Stimulated activated naive CD8-positive, alpha-beta T cell treated with anti-CD3 and anti-CD28 coated beads, Interleukin-15, amount 100 ng/mL, for 72 hours (primary cell): ENCODE measurements at regions not wholly inside any gene's neighbourhood (a gene's known extent, or its start where the extent isn't known, plus 50 kb on each side); places are given as distances from the start of the nearest gene placed in this dataset.

Source experiments
- ATAC-seq: fragments of 150-1000 bp; cut with Tn5 transposase; 2 replicates; pipeline ENCODE4 v1.10.0; 2021; ENCODE audit warnings: mild to moderate bottlenecking, moderate library complexity
- DNase-seq, 2 donors: peaks; one replicate each; pipeline ENCODE4 v3.0.0; 2021 to 2022
- H3K27ac Mint-ChIP-seq, 2 donors: one replicate each; pipeline ENCODE4 v1.8.0; 2022; ENCODE audit warnings: mild to moderate bottlenecking in 2 of 2, mixed read lengths in 2 of 2, moderate library complexity in 2 of 2
- H3K27me3 Mint-ChIP-seq: one replicate; pipeline ENCODE4 v1.8.0; 2022; ENCODE audit warnings: mixed read lengths
- H3K4me1 Mint-ChIP-seq: one replicate; pipeline ENCODE4 v1.8.0; 2022; ENCODE audit warnings: mild to moderate bottlenecking, mixed read lengths
- H3K4me3 Mint-ChIP-seq, 2 donors: one replicate each; pipeline ENCODE4 v1.8.0; 2022; ENCODE audit warnings: mild to moderate bottlenecking in 2 of 2, mixed read lengths in 2 of 2, moderate library complexity in 1 of 2
- H3K9me3 Mint-ChIP-seq, 2 donors: one replicate each; pipeline ENCODE4 v1.8.0; 2022; ENCODE audit warnings: mixed read lengths in 2 of 2

- no peak for ATAC-seq
- no peak for DNase-seq
- Mint-ChIP-seq H3K4me3 (no peak overlapping the region), H3K27me3 (no peaks in the 10 kb centered on the region), H3K27ac (no peak overlapping the region), H3K4me1 (no peaks in the 10 kb centered on the region), H3K9me3 (peaks cover 7 to 11% of the 10 kb centered on the region in 2 donors)
Observed at GRCh38 chr18:44227501-44227900, 453.2 kb upstream of the SETBP1 start.

DNA sequence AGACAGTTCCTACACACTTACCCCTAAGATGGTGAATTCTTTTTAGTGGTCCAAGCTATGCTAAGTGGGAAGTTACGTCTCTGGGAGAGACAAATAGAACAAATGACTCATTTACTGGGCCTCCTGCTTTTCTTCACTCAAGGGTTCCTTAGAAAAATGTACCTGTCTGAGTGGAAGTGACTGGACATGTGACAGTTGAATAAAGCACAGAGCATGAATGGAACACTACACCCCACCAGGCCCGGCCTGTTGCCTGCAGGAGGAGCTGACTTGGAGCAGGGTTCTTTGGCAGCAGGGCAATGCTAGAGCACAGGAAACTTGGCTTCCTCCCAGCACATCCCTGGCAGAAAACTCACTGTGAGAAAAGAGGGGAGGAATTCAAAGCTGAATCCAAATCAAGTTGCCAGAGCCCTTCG is 451.0 kb upstream of the SETBP1 start:
- no peak for DNase-seq
- Mint-ChIP-seq H3K27ac (no peak overlapping the region), H3K9me3 (peaks cover 5 to 7% of the 10 kb centered on the region in 2 donors), H3K4me1 (no peaks in the 10 kb centered on the region), H3K27me3 (no peaks in the 10 kb centered on the region), H3K4me3 (no peak overlapping the region)
- no peak for ATAC-seq

DNA sequence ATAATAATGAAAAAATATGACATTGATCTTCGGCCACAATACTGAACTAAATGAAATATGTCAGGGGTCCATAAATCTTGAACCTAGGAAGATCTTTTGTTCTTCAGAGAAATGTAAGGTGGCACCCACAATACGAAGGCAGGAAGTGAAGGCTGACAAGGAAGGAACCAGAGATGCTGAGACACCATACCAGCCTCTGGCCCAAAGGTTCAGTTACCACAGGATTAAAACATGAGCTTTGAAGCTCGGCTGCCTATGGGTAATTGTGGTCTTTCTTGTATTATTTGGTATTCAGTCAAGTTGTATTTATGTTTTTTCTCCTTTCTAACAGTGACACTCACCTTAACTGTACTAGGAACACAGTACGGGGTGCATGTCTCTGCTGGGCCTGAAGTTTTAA is 448.8 kb upstream of the SETBP1 start:
- Mint-ChIP-seq H3K27me3 (no peaks in the 10 kb centered on the region), H3K4me3 (no peak overlapping the region), H3K4me1 (no peaks in the 10 kb centered on the region), H3K9me3 (peaks cover 0 to 3% of the 10 kb centered on the region in 2 donors), H3K27ac (no peak overlapping the region)
- no peak for ATAC-seq
- no peak for DNase-seq

DNA sequence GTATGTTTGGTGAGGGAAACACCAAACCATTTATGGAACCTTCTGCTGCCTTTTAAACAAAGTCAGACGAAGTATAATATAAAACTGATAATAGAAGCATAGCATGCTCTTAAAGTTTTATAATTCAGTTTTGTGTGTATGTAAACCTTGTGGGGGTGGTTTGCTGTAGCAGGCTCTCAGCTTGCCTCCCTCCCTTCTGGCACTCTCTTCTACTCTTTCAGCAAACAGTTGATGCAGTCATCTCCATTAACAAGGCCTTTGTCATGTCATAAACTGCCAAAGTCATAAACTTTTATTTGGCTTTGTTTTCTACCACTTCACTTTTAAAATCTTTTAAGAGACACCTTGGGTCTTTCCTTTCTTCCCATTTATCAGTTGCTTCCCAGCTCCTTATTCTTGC is 448.2 kb upstream of the SETBP1 start:
- H3K9me3 Mint-ChIP-seq: peaks cover 0 to 3% of the 10 kb centered on the region in 2 donors
- H3K4me3 Mint-ChIP-seq: no peak overlapping the region
- no peak for DNase-seq
- H3K27me3 Mint-ChIP-seq: no peaks in the 10 kb centered on the region
- no peak for ATAC-seq
- H3K4me1 Mint-ChIP-seq: no peaks in the 10 kb centered on the region
- no peak overlapping the region for H3K27ac Mint-ChIP-seq

DNA sequence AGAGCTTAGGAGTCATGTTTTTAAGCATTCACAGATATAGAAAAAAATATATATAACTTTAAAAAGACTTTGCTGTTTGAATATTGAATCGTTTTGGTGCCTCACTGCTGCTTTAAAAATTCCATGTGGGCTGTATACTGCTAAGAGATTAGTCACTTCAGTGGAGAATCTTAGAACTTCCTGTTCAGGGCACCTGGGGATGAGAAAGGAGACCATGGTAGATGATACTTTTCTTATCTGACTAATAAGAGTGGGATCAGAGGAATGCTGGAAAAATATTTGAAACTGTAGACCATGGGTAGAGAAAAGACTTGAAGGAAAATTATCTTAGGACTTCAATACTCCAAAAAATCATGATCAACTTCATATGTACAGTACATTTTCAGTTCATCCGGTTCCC is 442.2 kb upstream of the SETBP1 start:
- H3K4me3 Mint-ChIP-seq: no peak overlapping the region
- no peaks in the 10 kb centered on the region for H3K4me1 Mint-ChIP-seq
- no peak for DNase-seq
- no peak for ATAC-seq
- peaks cover 0 to 3% of the 10 kb centered on the region in 2 donors for H3K9me3 Mint-ChIP-seq
- no peaks in the 10 kb centered on the region for H3K27me3 Mint-ChIP-seq
- no peak overlapping the region for H3K27ac Mint-ChIP-seq

DNA sequence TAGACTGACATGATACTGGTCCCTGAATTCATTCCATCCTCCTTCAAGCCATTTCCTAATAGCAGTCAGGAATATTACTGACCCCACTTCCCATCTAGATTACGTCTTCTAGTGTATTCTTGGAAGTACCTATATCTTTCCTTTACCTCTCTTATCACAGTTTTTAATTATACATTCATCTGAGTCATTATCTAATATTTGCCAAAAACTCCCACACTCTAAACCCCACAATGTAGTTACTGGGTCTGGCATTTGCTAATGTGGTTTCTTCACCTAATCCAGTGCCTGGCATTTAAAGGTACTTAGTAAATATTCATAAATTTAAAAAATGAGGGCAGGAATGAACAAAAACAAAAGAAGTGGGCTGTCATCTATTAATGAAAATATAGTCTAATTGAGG is 441.8 kb upstream of the SETBP1 start:
- no peak for DNase-seq
- no peak overlapping the region for H3K27ac Mint-ChIP-seq
- H3K27me3 Mint-ChIP-seq: no peaks in the 10 kb centered on the region
- no peak for ATAC-seq
- H3K9me3 Mint-ChIP-seq: peaks cover 0 to 3% of the 10 kb centered on the region in 2 donors
- no peak overlapping the region for H3K4me3 Mint-ChIP-seq
- no peaks in the 10 kb centered on the region for H3K4me1 Mint-ChIP-seq

DNA sequence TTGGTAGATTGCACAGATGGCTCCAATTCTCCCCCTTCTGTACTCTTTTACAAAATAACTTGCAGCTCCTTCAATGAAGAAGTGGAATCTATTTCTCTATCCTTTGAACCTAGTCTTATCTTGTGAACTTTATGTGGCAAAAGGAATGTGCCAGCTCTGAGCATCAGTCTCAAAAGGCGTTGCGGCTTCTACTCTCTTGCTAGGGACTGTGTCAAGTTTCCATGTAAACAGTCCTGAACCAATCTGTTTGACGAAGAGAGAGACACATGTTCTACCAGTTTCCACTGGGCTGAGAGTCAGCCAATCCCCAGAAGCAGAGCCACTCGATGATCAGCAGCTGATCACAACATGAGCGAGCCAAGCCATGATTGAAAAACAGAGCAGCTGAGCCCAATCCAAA is 439.7 kb upstream of the SETBP1 start:
- no peak overlapping the region for H3K27ac Mint-ChIP-seq
- DNase-seq (no peak), ATAC-seq (no peak)
- no peaks in the 10 kb centered on the region for H3K27me3 Mint-ChIP-seq
- no peaks in the 10 kb centered on the region for H3K4me1 Mint-ChIP-seq
- H3K4me3 Mint-ChIP-seq: no peak overlapping the region
- H3K9me3 Mint-ChIP-seq: no peaks in the 10 kb centered on the region

DNA sequence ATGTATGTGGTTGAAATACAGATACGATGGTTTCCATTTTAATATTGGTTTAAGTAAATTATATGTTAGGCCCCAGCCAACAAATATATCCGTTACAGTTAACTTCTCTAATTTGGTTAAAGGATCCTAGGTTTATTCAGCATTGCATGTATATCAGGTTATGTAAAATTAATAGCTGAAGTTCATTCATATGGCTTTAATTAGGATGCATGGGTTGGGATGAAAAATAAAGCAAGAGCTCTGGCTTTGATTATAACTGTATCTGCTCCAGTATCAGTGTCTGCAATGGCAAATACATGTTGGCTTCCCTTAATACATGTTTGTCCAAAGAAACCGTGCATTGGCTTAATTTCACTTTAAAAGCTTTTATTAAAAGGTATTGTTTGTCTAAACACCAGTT is 435.7 kb upstream of the SETBP1 start:
- H3K4me3 Mint-ChIP-seq: no peak overlapping the region
- ATAC-seq (no peak), DNase-seq (no peak)
- peaks cover 0 to 1% of the 10 kb centered on the region in 2 donors for H3K9me3 Mint-ChIP-seq
- no peak overlapping the region for H3K27ac Mint-ChIP-seq
- no peaks in the 10 kb centered on the region for H3K4me1 Mint-ChIP-seq
- H3K27me3 Mint-ChIP-seq: no peaks in the 10 kb centered on the region

- DNase-seq: no peak
- ATAC-seq: no peak
- Mint-ChIP-seq H3K4me1 (no peaks in the 10 kb centered on the region), H3K9me3 (peaks cover 0 to 8% of the 10 kb centered on the region in 2 donors), H3K27ac (no peak overlapping the region), H3K27me3 (no peaks in the 10 kb centered on the region), H3K4me3 (no peak overlapping the region)
Observed at GRCh38 chr18:44246001-44246400, 434.7 kb upstream of the SETBP1 start.

- Mint-ChIP-seq H3K27me3 (no peaks in the 10 kb centered on the region), H3K27ac (no peak overlapping the region), H3K4me1 (no peaks in the 10 kb centered on the region), H3K9me3 (peaks cover 15 to 40% of the 10 kb centered on the region in 2 donors), H3K4me3 (no peak overlapping the region)
- ATAC-seq (no peak), DNase-seq (no peak)
Observed at GRCh38 chr18:44258086-44258485, 422.6 kb upstream of the SETBP1 start.

DNA sequence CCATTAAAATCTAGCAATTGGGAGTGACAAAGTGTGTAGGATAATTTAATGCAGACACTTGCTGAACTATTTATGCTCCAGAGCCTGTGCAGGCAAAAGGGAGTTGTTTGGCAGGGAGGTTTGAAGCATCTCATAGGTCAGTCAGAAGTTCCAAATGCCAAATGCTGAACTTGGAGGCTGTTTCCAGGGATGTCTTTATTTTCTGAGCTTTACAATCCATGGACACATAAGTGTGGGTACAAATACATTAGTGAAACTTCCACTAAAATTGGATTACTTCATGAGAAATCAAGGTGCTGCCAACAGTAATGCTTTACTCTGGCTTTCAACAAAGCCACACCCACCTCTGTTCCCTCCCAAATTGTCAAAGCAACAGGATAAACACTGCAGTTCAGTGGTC is 422.1 kb upstream of the SETBP1 start:
- no peak for DNase-seq
- Mint-ChIP-seq H3K4me1 (no peaks in the 10 kb centered on the region), H3K4me3 (no peak overlapping the region), H3K27me3 (no peaks in the 10 kb centered on the region), H3K27ac (no peak overlapping the region), H3K9me3 (peaks cover 15 to 35% of the 10 kb centered on the region in 2 donors)
- no peak for ATAC-seq

GRCh38 chr18:44259610-44260009 is 421.1 kb upstream of the SETBP1 start:
- peaks cover 15 to 27% of the 10 kb centered on the region in 2 donors for H3K9me3 Mint-ChIP-seq
- H3K4me1 Mint-ChIP-seq: no peaks in the 10 kb centered on the region
- DNase-seq: no peak
- H3K27me3 Mint-ChIP-seq: no peaks in the 10 kb centered on the region
- no peak overlapping the region for H3K4me3 Mint-ChIP-seq
- ATAC-seq: no peak
- no peak overlapping the region for H3K27ac Mint-ChIP-seq

- H3K27ac Mint-ChIP-seq: no peak overlapping the region
- DNase-seq (no peak), ATAC-seq (no peak)
- no peak overlapping the region for H3K4me3 Mint-ChIP-seq
- no peaks in the 10 kb centered on the region for H3K4me1 Mint-ChIP-seq
- peaks cover 9 to 22% of the 10 kb centered on the region in 2 donors for H3K9me3 Mint-ChIP-seq
- H3K27me3 Mint-ChIP-seq: no peaks in the 10 kb centered on the region
Observed at GRCh38 chr18:44265437-44265836, 415.3 kb upstream of the SETBP1 start.

DNA sequence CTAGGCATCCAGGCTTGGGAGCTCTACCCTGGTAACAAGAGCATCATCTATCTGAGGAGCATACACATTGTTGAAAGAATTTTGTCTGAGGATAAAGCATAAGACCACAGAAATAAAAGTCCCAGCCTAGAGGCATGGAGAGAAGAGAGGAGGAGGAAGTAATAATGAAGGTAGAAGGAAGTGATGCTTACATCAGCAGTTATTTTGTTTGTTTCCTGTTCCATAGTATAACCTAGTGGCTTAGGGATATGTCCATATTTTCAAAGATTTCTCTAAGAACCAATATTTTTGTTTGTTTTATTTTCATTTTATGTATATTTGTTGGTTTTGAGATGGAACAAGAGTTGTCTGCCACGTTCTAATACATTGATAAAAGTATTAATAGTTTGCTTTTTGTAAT is 407.4 kb upstream of the SETBP1 start:
- H3K27ac Mint-ChIP-seq: no peak overlapping the region
- H3K4me1 Mint-ChIP-seq: no peaks in the 10 kb centered on the region
- no peak for DNase-seq
- no peaks in the 10 kb centered on the region for H3K27me3 Mint-ChIP-seq
- H3K9me3 Mint-ChIP-seq: peaks cover 0 to 7% of the 10 kb centered on the region in 2 donors
- no peak overlapping the region for H3K4me3 Mint-ChIP-seq
- ATAC-seq: no peak

- Mint-ChIP-seq H3K4me3 (no peak overlapping the region), H3K27ac (no peak overlapping the region), H3K9me3 (peaks cover 0 to 8% of the 10 kb centered on the region in 2 donors), H3K27me3 (no peaks in the 10 kb centered on the region), H3K4me1 (no peaks in the 10 kb centered on the region)
- ATAC-seq: no peak
- DNase-seq: no peak
Observed at GRCh38 chr18:44280479-44280878, 400.2 kb upstream of the SETBP1 start.

DNA sequence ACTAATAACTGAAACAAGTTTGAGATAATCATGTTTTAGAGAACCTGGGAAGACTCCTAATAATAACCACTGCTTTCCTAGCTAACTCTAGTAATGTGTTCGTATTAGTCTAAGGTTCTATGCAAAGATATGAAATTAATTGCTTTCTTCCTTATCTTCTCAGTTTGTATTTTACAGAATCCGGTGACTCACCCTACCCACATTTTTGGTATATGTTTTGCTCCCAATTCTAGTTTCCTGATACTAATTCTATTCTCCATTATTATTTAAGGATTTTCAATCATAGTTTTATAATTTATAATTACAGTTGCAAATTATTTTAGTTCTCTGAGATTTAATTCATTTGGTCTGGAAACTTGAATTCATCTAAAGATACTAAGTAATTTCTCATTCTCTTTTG is 394.6 kb upstream of the SETBP1 start:
- Mint-ChIP-seq H3K9me3 (peaks cover 7 to 13% of the 10 kb centered on the region in 2 donors), H3K4me1 (no peaks in the 10 kb centered on the region), H3K27ac (no peak overlapping the region), H3K27me3 (no peaks in the 10 kb centered on the region), H3K4me3 (no peak overlapping the region)
- no peak for ATAC-seq
- no peak for DNase-seq

DNA sequence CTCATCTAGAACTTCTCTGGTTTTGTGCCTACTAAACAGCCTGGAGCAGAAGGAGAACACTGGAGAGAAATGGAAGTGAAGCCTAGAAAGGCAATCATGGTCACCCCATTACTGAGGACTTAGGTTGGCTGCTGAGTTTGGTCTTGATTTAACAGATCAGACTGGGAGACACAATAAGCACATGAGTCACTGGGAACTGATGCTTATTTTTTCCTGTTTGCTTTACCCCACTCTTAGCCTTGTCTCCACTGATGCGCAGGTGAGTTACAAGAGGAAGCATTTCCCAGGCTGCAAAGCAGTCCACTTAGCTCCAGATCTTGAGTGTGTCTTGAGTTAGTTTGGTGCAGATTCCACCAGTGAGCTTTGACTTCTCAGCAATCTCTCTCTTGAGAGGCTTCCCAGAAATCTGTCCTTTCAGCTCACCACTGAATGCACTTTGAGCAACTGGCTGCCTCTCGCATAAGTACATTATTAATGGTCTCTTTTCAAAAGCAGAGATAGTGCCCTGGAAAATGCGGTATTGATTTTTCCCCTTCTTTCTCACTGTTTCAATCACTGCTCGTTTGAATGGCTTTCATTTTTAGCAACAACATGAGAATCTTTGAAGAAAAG is 390.2 kb upstream of the SETBP1 start:
- H3K27me3 Mint-ChIP-seq: no peaks in the 10 kb centered on the region
- ATAC-seq (no peak), DNase-seq (no peak)
- H3K27ac Mint-ChIP-seq: no peak overlapping the region
- no peaks in the 10 kb centered on the region for H3K4me1 Mint-ChIP-seq
- no peak overlapping the region for H3K4me3 Mint-ChIP-seq
- peaks cover 6 to 7% of the 10 kb centered on the region in 2 donors for H3K9me3 Mint-ChIP-seq
